Amniotic epithelial cell (primary cell): ENCODE measurements at regions not wholly inside any gene's neighbourhood (a gene's known extent, or its start where the extent isn't known, plus 50 kb on each side); places are given as distances from the start of the nearest gene placed in this dataset.
"Not testable (repeated sequence)": the region's sequence is repeated elsewhere in the genome, so short reads cannot be mapped to it uniquely, and the experiment has no call there.

Experiments used
- DNase-seq: peaks from one replicate; pipeline ENCODE4 v3.0.0-alpha.2; 2010; ENCODE audit warnings: low read depth

GRCh38 chr7:106523482-106523881, 137.5 kb downstream of the CCDC71L start:
- no peak for DNase-seq

- no peak for DNase-seq
Observed at GRCh38 chr7:106522696-106523095, 138.3 kb downstream of the CCDC71L start.

- no peak for DNase-seq
Observed at GRCh38 chr7:106521541-106521940, 139.4 kb downstream of the CCDC71L start.

GRCh38 chr7:106520962-106521514, 139.9 kb downstream of the CCDC71L start:
- no peak for DNase-seq

- DNase-seq, result no peak
Observed at GRCh38 chr7:106518967-106519366, 142.0 kb downstream of the CCDC71L start.

DNA sequence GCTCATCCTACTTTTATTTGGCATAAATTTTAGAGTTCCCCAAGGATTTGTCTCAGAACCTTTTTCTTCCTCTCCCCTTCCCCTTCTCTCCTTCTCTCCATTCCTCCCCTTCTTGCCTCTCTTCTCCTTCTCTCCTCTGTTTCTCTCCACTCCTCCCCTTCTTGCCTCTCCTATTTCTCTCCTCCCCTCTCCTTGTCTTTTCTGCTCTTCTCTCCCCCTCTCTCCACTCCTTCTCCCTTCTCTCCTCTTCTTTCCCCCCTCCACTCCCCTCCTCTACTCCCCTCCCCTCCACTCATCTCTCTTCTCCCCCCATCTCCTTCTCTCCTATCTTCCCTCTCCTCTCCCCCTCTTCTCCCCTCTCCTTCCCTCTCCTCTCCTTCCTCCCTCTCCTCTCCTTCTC, 142.7 kb downstream of the CCDC71L start:
- no peak for DNase-seq

DNA sequence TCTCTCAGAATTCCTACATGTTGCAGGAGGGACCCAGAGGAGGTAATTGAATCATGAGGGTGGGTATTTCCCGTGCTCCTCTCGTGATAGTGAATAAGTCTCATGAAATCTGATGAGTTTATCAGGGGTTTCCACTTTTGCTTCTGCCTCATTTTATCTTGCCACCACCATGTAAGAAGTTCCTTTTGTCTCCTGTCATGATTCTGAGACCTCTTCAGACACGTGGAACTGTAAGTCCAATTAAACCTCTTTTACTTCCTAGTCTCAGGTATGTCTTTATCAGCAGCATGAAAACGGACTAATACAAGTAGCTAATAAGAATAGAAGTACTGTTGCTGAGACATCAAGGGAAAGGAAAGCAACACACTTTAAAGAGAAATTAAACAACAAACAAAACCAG, 143.4 kb downstream of the CCDC71L start:
- no peak for DNase-seq

DNA sequence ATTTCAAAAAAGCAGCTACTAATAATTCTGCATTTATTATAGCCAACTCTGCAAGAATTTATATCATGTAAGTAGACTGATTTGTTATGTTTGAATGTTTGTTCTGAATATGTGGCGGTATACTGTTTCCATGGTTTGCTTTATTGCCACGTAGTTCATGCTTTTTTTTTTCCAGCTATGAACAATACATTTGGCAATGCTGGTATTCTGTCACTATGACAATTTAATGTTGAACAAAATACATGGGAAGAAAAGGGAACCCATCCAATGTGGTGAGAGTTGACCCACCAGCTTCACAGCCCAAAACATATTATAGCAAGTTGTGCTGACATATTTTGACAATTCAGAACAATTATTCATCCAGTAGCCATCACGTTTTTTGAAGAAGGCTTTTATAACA, 145.6 kb downstream of the CCDC71L start:
- no peak for DNase-seq

- no peak for DNase-seq
Observed at GRCh38 chr7:106514881-106515280, 146.1 kb downstream of the CCDC71L start.

DNA sequence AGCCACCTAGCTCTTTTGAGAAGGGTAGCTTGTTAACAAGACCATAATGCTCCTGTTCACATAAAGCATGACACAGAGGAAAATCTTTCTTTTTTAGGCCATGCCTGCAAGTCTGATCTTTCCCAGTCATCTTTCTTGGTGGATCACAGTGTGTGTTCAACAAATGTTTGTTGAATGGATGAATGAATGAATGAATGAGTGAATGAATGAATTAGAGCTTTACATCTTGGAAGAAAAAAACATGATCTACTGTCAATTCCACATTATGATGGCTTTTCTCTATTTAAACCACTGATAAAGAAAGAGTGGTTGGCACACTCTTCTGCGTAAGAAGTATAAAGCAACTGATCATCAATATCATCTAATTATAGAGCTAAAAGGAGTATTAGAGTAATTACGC, 148.7 kb downstream of the CCDC71L start:
- DNase-seq, result no peak

- DNase-seq, result peak; percentile 29
Observed at GRCh38 chr7:106504645-106505044, 156.3 kb downstream of the CCDC71L start.

DNA sequence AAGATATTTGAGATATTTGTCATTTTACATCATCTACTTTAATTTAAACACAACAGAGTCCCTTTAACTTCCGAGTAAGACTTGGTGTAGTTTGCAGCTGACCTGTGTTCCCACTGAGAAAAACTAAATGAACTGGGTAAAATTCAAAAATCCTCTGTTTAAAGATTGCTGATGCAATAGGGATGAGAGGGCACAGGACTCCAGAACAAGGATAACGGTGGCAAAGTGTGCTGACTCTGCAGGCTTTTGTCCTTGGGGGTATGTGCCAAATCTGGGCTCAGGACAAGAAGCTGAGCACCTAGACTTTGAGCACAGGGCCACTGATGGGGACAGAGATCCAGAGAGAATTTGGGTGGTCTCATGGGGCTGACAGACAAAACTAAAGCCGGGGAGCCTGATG, 156.8 kb downstream of the CCDC71L start:
- DNase-seq, result no peak

- DNase-seq, result no peak
Observed at GRCh38 chr7:106503626-106504025, 157.3 kb downstream of the CCDC71L start.

DNA sequence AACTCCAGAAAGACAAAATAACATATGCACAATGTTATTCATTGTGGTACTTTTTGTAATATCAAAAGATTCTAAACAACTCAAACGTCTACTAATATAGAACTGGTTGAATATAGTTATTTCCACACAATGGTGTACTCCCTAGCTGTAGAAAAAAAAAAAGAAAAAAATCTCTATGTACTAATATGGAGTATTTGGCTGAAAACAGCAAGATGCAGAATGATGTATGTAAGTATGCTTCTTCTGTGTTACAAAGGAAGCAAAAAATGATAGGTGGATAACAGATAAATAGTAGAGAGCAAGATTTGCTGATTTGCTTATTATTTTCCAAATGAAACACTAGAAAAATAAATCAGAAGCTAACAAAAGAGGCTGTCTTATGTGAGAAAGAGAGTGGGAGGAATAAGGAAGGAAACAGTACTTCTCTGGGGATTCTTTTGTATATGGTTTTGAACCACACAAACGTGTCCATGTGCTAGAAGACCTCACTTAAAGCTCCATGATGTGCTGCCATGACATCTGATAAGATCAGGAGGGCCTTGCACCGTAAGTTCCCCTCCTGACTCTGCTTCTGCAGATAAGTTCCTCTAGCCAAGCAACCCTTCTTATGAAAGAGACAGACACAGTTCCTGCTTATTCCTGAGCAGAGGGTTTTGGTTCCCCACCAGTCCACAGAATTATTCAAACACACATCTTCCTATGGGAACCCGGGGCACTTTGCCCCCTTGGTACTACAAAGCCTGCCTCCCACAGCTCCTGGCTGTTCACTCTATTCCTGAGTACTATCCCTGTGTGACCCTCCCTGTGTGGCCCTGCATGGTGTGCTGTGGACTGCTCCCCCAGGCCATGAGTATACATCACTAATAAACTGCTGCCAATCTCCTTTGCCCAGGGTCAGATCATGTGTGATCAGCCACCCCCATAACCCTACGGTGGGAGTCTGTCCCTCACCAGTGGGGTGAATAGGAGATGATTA, 159.1 kb downstream of the CCDC71L start:
- no peak for DNase-seq

DNA sequence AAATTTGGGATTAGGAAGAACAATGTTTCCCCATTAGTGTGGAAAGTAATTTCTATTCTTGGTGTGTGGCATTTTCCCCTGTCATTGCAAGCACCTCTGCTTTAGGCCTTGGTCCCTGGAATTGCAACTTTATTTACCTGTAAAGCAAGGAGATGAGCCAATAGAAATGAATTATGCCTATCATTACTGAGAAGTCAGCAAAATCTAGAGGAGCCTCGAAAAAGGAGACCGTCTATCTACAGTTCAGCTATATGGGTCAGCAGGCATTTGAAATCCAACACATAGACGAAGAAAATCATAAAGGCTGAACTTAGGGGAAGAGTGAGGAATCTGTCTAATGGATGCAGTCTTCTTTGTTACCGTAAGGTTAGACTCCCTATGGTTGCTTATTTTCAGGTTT, 161.1 kb downstream of the CCDC71L start:
- DNase-seq, result no peak

GRCh38 chr7:106498005-106498404, 163.0 kb downstream of the CCDC71L start:
- DNase-seq, result not testable (repeated sequence)

GRCh38 chr7:106493041-106493731, 167.8 kb downstream of the CCDC71L start:
- no peak for DNase-seq

GRCh38 chr7:106488465-106488864, 172.5 kb downstream of the CCDC71L start:
- DNase-seq, result no peak

GRCh38 chr7:106487892-106488291, 173.1 kb downstream of the CCDC71L start:
- DNase-seq, result no peak

- peak; percentile 59 for DNase-seq
Observed at GRCh38 chr7:106486331-106486730, 174.6 kb downstream of the CCDC71L start.

DNA sequence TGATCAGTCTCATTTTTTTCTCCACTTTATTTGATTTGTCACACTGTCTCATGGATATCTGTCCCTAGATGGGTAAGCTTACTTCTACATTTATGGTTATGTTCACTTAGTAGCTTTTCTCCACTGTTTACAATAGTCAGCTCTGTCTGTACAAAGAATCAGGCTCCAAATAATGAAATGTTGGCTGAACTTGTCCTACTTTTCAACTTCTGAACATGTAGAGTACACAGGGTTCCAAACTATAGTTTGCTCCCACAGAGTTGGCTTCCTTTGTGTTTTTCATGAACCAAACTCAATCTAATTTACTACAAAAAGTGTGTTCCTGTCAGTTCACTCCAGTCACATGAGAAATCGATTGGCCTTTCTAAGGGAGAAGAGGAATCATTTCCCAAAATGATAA, 175.0 kb downstream of the CCDC71L start:
- no peak for DNase-seq

- DNase-seq, result peak; percentile 79
Observed at GRCh38 chr7:106485031-106485551, 175.9 kb downstream of the CCDC71L start.

GRCh38 chr7:106484562-106484961, 176.4 kb downstream of the CCDC71L start:
- peak; percentile 71 for DNase-seq
